ENCODE measurements at regions not wholly inside any gene's neighbourhood (a gene's known extent, or its start where the extent isn't known, plus 50 kb on each side); places are given as distances from the start of the nearest gene placed in this dataset.

GRCh38 chr4:19728773-19729172, 522.9 kb upstream of the SLIT2 start:
- H3F3A ChIP-seq (ENCODE audit: control insufficient read depth, insufficient read depth) = no peaks in the 10 kb centered on the region
- H3K9me3 ChIP-seq (ENCODE audit: control insufficient read depth, insufficient read depth, low read length) = no peaks in the 10 kb centered on the region
- no peaks in the 10 kb centered on the region for H3K9me2 ChIP-seq (replicated peaks; ENCODE audit: control insufficient read depth, low read length)
- no peak overlapping the region for H3K27ac ChIP-seq (ENCODE audit: low read depth, low read length)
- no peak overlapping the region for H3K4me2 ChIP-seq (ENCODE audit: low read length)
- H3K4me1 ChIP-seq (ENCODE audit: control insufficient read depth, low read length) = no peaks in the 10 kb centered on the region
- H3K36me3 ChIP-seq (ENCODE audit: control insufficient read depth, low read length) = no peaks in the 10 kb centered on the region
- H3K27me3 ChIP-seq (ENCODE audit: control insufficient read depth, low read length) = no peaks in the 10 kb centered on the region
- no peak overlapping the region for H3K4me3 ChIP-seq (ENCODE audit: low read length)
- no peaks in the 10 kb centered on the region for H4K20me1 ChIP-seq (ENCODE audit: control insufficient read depth, insufficient read depth, low read depth, low read length)
- no peaks in the 10 kb centered on the region for H3K79me2 ChIP-seq (ENCODE audit: control insufficient read depth, low read length)
- TF ChIP-seq, protein P1, sequence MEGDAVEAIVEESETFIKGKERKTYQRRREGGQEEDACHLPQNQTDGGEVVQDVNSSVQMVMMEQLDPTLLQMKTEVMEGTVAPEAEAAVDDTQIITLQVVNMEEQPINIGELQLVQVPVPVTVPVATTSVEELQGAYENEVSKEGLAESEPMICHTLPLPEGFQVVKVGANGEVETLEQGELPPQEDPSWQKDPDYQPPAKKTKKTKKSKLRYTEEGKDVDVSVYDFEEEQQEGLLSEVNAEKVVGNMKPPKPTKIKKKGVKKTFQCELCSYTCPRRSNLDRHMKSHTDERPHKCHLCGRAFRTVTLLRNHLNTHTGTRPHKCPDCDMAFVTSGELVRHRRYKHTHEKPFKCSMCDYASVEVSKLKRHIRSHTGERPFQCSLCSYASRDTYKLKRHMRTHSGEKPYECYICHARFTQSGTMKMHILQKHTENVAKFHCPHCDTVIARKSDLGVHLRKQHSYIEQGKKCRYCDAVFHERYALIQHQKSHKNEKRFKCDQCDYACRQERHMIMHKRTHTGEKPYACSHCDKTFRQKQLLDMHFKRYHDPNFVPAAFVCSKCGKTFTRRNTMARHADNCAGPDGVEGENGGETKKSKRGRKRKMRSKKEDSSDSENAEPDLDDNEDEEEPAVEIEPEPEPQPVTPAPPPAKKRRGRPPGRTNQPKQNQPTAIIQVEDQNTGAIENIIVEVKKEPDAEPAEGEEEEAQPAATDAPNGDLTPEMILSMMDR (IDR thresholded peaks at IDR 0.05; ENCODE audit: low read depth, low read length, poor library complexity, severe bottlenecking) = no peak
- TF ChIP-seq EZH2phosphoT487 (IDR thresholded peaks at IDR 0.05; ENCODE audit: borderline replicate concordance, low read length) = no peak

- H3K27me3 ChIP-seq (ENCODE audit: control insufficient read depth, low read length) = no peaks in the 10 kb centered on the region
- no peaks in the 10 kb centered on the region for H3K79me2 ChIP-seq (ENCODE audit: control insufficient read depth, low read length)
- H3K36me3 ChIP-seq (ENCODE audit: control insufficient read depth, low read length) = no peaks in the 10 kb centered on the region
- TF ChIP-seq, protein P1 (IDR thresholded peaks at IDR 0.05; ENCODE audit: low read depth, low read length, poor library complexity, severe bottlenecking) = no peak
- no peak for TF ChIP-seq EZH2phosphoT487 (IDR thresholded peaks at IDR 0.05; ENCODE audit: borderline replicate concordance, low read length)
- H3F3A ChIP-seq (ENCODE audit: control insufficient read depth, insufficient read depth) = no peaks in the 10 kb centered on the region
- H3K9me3 ChIP-seq (ENCODE audit: control insufficient read depth, insufficient read depth, low read length) = no peaks in the 10 kb centered on the region
- H3K4me2 ChIP-seq (ENCODE audit: low read length) = no peak overlapping the region
- H3K4me1 ChIP-seq (ENCODE audit: control insufficient read depth, low read length) = no peaks in the 10 kb centered on the region
- no peaks in the 10 kb centered on the region for H3K9me2 ChIP-seq (replicated peaks; ENCODE audit: control insufficient read depth, low read length)
- no peak overlapping the region for H3K27ac ChIP-seq (ENCODE audit: low read depth, low read length)
- no peak overlapping the region for H3K4me3 ChIP-seq (ENCODE audit: low read length)
- H4K20me1 ChIP-seq (ENCODE audit: control insufficient read depth, insufficient read depth, low read depth, low read length) = no peaks in the 10 kb centered on the region
Measured at GRCh38 chr4:19727141-19727540, 524.6 kb upstream of the SLIT2 start.

DNA sequence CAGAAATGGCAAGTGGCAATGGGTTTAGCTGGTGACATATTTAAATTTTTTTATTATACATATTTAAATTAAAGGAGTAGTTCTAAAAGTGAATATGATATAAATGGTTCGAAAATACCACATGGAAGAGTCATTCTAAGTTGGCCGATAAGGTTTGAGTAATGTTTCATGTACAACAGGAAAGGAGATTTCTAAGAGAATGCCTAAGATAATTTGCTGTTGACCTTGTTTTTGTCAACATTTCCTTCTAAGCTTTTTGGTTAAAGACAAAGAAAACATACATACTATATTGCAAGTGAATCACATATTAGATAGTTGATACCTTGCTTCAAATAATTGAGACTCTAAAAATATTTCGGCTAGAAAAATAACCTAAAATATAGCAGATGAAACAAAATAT, 526.6 kb upstream of the SLIT2 start:
- Histone ChIP-seq H4K20me1 (ENCODE audit: control insufficient read depth, insufficient read depth, low read depth, low read length) (no peaks in the 10 kb centered on the region), H3K4me2 (ENCODE audit: low read length) (no peak overlapping the region), H3K9me2 (replicated peaks; ENCODE audit: control insufficient read depth, low read length) (no peaks in the 10 kb centered on the region), H3K9me3 (ENCODE audit: control insufficient read depth, insufficient read depth, low read length) (no peaks in the 10 kb centered on the region), H3K4me1 (ENCODE audit: control insufficient read depth, low read length) (no peaks in the 10 kb centered on the region), H3K36me3 (ENCODE audit: control insufficient read depth, low read length) (no peaks in the 10 kb centered on the region), H3F3A (ENCODE audit: control insufficient read depth, insufficient read depth) (no peaks in the 10 kb centered on the region), H3K27ac (ENCODE audit: low read depth, low read length) (no peak overlapping the region), H3K4me3 (ENCODE audit: low read length) (no peak overlapping the region), H3K79me2 (ENCODE audit: control insufficient read depth, low read length) (no peaks in the 10 kb centered on the region), H3K27me3 (ENCODE audit: control insufficient read depth, low read length) (no peaks in the 10 kb centered on the region)
- TF ChIP-seq, protein P1 (IDR thresholded peaks at IDR 0.05; ENCODE audit: low read depth, low read length, poor library complexity, severe bottlenecking) = no peak
- no peak for TF ChIP-seq EZH2phosphoT487 (IDR thresholded peaks at IDR 0.05; ENCODE audit: borderline replicate concordance, low read length)

GRCh38 chr4:19722404-19722803, 529.3 kb upstream of the SLIT2 start:
- Histone ChIP-seq H4K20me1 (ENCODE audit: control insufficient read depth, insufficient read depth, low read depth, low read length) (no peaks in the 10 kb centered on the region), H3K27ac (ENCODE audit: low read depth, low read length) (no peak overlapping the region), H3K4me2 (ENCODE audit: low read length) (no peak overlapping the region), H3K36me3 (ENCODE audit: control insufficient read depth, low read length) (no peaks in the 10 kb centered on the region), H3K9me3 (ENCODE audit: control insufficient read depth, insufficient read depth, low read length) (no peaks in the 10 kb centered on the region), H3K79me2 (ENCODE audit: control insufficient read depth, low read length) (no peaks in the 10 kb centered on the region), H3K27me3 (ENCODE audit: control insufficient read depth, low read length) (no peaks in the 10 kb centered on the region), H3K4me3 (ENCODE audit: low read length) (no peak overlapping the region), H3F3A (ENCODE audit: control insufficient read depth, insufficient read depth) (no peaks in the 10 kb centered on the region), H3K4me1 (ENCODE audit: control insufficient read depth, low read length) (no peaks in the 10 kb centered on the region), H3K9me2 (replicated peaks; ENCODE audit: control insufficient read depth, low read length) (no peaks in the 10 kb centered on the region)
- TF ChIP-seq EZH2phosphoT487 (IDR thresholded peaks at IDR 0.05; ENCODE audit: borderline replicate concordance, low read length) = no peak
- TF ChIP-seq, protein P1 (IDR thresholded peaks at IDR 0.05; ENCODE audit: low read depth, low read length, poor library complexity, severe bottlenecking) = no peak

Measured in DOHH2 (cell line).